GM23338 (cell line): ENCODE measurements at regions not wholly inside any gene's neighbourhood (a gene's known extent, or its start where the extent isn't known, plus 50 kb on each side); places are given as distances from the start of the nearest gene placed in this dataset.

Source experiments
- CREB1 ChIP-seq: fragments of 250-450 bp; sonication (Bioruptor Pico); IDR thresholded peaks from 2 replicates; pipeline ENCODE4 v1.5.0; 2020; ENCODE audit warnings: low read depth, mild to moderate bottlenecking, moderate library complexity
- ETS1 ChIP-seq: IDR thresholded peaks from 2 replicates; pipeline ENCODE4 v1.6.1; 2016; ENCODE audit warnings: antibody characterized with exemption
- EZH2 ChIP-seq: fragments of 200-600 bp; sonication (generic); IDR thresholded peaks from one replicate; pipeline ENCODE4 v1.8.0; 2017; ENCODE audit warnings: antibody characterized with exemption, mild to moderate bottlenecking, low read depth; ENCODE audit not compliant: unreplicated experiment
- JUNB ChIP-seq: IDR thresholded peaks from one replicate; pipeline ENCODE4 v1.6.1; 2016; ENCODE audit warnings: antibody characterized with exemption; ENCODE audit not compliant: unreplicated experiment
- POLR2AphosphoS5 ChIP-seq: IDR thresholded peaks from 2 replicates; pipeline ENCODE4 v1.6.1; 2016; ENCODE audit warnings: antibody characterized with exemption, low read depth
- STAT1 ChIP-seq: IDR thresholded peaks from one replicate; pipeline ENCODE4 v1.6.1; 2016; ENCODE audit warnings: antibody characterized with exemption; ENCODE audit not compliant: unreplicated experiment
- ZNF114 ChIP-seq: fragments of 250-450 bp; sonication (Bioruptor Pico); IDR thresholded peaks from 2 replicates; pipeline ENCODE4 v1.5.0; 2020; ENCODE audit warnings: mild to moderate bottlenecking, moderate library complexity
- ZNF462 ChIP-seq: fragments of 250-450 bp; sonication (Bioruptor Pico); IDR thresholded peaks from 2 replicates; pipeline ENCODE4 v1.5.0; 2020; ENCODE audit warnings: mild to moderate bottlenecking, moderate library complexity
- TF ChIP-seq, protein P1 (sequence below), 2 experiments: fragments of 200-600 bp in 1 of 2; sonication (generic) in 1 of 2; conservative IDR thresholded peaks; 2 replicates each; pipeline versions ENCODE4 v1.5.1 to v1.6.1; 2016 to 2017; ENCODE audit warnings: antibody characterized with exemption in 2 of 2, low read depth in 2 of 2, mild to moderate bottlenecking in 2 of 2, moderate library complexity in 1 of 2

GRCh38 chr5:96338091-96338490, 95.0 kb downstream of the PCSK1 start (continued):
- TF ChIP-seq ZNF462 (CRISPR knock-in tag): no peak
- no peak for TF ChIP-seq STAT1
- TF ChIP-seq JUNB: no peak
- no peak for TF ChIP-seq ETS1
- no peak for TF ChIP-seq EZH2
- TF ChIP-seq CREB1: no peak
- TF ChIP-seq POLR2AphosphoS5: no peak
- no peak for TF ChIP-seq ZNF114 (CRISPR knock-in tag)
- TF ChIP-seq, protein P1, sequence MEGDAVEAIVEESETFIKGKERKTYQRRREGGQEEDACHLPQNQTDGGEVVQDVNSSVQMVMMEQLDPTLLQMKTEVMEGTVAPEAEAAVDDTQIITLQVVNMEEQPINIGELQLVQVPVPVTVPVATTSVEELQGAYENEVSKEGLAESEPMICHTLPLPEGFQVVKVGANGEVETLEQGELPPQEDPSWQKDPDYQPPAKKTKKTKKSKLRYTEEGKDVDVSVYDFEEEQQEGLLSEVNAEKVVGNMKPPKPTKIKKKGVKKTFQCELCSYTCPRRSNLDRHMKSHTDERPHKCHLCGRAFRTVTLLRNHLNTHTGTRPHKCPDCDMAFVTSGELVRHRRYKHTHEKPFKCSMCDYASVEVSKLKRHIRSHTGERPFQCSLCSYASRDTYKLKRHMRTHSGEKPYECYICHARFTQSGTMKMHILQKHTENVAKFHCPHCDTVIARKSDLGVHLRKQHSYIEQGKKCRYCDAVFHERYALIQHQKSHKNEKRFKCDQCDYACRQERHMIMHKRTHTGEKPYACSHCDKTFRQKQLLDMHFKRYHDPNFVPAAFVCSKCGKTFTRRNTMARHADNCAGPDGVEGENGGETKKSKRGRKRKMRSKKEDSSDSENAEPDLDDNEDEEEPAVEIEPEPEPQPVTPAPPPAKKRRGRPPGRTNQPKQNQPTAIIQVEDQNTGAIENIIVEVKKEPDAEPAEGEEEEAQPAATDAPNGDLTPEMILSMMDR (conservative IDR thresholded peaks at IDR 0.05; ENCODE audit: low read depth in 2 of 2): no peak
